ENCODE measurements at regions not wholly inside any gene's neighbourhood (a gene's known extent, or its start where the extent isn't known, plus 50 kb on each side); places are given as distances from the start of the nearest gene placed in this dataset.

DNA sequence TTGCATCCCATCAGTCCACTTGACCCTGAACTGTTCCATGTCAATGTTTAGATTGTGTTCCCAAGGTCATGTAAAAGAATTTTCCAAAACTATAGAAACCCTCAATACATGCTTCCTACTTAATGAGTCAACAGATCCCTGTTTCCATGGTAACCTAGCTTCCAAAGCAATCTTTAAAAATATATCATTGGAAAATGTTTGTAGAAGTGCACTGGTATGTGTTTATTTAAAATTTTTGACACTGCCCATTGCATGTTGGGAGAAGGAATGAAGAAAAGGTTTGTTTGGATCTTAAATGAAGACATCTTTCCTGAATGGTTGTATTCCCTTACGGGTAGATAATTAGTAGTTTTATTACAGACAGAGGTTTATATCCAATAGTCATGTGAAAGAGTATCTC is 345.3 kb downstream of the GABRG1 start:
- no TSS peak for BruUV-seq (replicated peaks)
- POLR2A ChIA-PET = no interaction called here
- CTCF ChIA-PET = no interaction called here
- Histone ChIP-seq H3K36me3 (ENCODE audit: control insufficient read depth, insufficient read depth, low read length) (no peaks in the 10 kb centered on the region), H3K4me3 (ENCODE audit: low read depth, low read length) (no peak overlapping the region), H3K9me3 (no peaks in the 10 kb centered on the region), H3K4me1 (no peaks in the 10 kb centered on the region), H3K27me3 (replicated peaks; ENCODE audit: control insufficient read depth, insufficient read depth, low read length) (no peaks in the 10 kb centered on the region)
- intact Hi-C loops (cut with micrococcal nuclease; ENCODE audit: unreplicated experiment) = no loop called here
- TF ChIP-seq, protein P1, sequence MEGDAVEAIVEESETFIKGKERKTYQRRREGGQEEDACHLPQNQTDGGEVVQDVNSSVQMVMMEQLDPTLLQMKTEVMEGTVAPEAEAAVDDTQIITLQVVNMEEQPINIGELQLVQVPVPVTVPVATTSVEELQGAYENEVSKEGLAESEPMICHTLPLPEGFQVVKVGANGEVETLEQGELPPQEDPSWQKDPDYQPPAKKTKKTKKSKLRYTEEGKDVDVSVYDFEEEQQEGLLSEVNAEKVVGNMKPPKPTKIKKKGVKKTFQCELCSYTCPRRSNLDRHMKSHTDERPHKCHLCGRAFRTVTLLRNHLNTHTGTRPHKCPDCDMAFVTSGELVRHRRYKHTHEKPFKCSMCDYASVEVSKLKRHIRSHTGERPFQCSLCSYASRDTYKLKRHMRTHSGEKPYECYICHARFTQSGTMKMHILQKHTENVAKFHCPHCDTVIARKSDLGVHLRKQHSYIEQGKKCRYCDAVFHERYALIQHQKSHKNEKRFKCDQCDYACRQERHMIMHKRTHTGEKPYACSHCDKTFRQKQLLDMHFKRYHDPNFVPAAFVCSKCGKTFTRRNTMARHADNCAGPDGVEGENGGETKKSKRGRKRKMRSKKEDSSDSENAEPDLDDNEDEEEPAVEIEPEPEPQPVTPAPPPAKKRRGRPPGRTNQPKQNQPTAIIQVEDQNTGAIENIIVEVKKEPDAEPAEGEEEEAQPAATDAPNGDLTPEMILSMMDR (IDR thresholded peaks at IDR 0.05; ENCODE audit: insufficient read depth in 1 of 2, low read depth in 1 of 2, low read length in 1 of 2, severe bottlenecking in 1 of 2, unreplicated experiment in 1 of 2) = no peak
- DNase-seq = no peak
- no peak overlapping the region for H3K27ac Mint-ChIP-seq (ENCODE audit: unreplicated experiment)
- no peaks in the 10 kb centered on the region for H3K27me3 Mint-ChIP-seq (ENCODE audit: insufficient read depth, unreplicated experiment)
- H3K36me3 Mint-ChIP-seq (ENCODE audit: insufficient read depth, unreplicated experiment) = no peaks in the 10 kb centered on the region
- H3K4me1 Mint-ChIP-seq (ENCODE audit: low read depth, unreplicated experiment) = no peaks in the 10 kb centered on the region
- H3K4me3 Mint-ChIP-seq (ENCODE audit: unreplicated experiment) = no peak overlapping the region
- no peaks in the 10 kb centered on the region for H3K9me3 Mint-ChIP-seq (ENCODE audit: unreplicated experiment)

DNA sequence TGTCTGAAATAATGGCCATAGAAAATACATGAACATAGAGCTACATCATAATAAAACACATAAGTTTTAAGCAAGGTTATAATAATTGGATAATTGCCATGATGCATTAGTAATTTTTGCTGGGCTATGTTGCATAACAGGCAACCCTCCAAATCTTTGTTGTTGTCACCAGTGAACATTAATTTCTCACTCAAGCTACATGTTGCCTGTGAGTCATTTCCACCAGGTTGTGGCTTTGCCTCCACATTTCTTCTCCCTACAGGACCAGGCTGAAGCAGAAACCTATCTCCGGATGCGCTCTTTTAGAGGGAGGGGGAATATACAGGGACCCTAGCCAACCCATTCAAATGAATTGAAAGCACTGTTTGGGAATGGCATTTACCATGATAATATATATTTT is 347.7 kb downstream of the GABRG1 start:
- H3K4me3 Mint-ChIP-seq (ENCODE audit: unreplicated experiment) = no peak overlapping the region
- Histone ChIP-seq H3K9me3 (no peaks in the 10 kb centered on the region), H3K27me3 (replicated peaks; ENCODE audit: control insufficient read depth, insufficient read depth, low read length) (no peaks in the 10 kb centered on the region), H3K36me3 (ENCODE audit: control insufficient read depth, insufficient read depth, low read length) (no peaks in the 10 kb centered on the region), H3K4me1 (no peaks in the 10 kb centered on the region), H3K4me3 (ENCODE audit: low read depth, low read length) (no peak overlapping the region)
- intact Hi-C loops (cut with micrococcal nuclease; ENCODE audit: unreplicated experiment) = no loop called here
- BruUV-seq (replicated peaks) = no TSS peak
- TF ChIP-seq, protein P1 (IDR thresholded peaks at IDR 0.05; ENCODE audit: insufficient read depth in 1 of 2, low read depth in 1 of 2, low read length in 1 of 2, severe bottlenecking in 1 of 2, unreplicated experiment in 1 of 2) = no peak
- no peak overlapping the region for H3K27ac Mint-ChIP-seq (ENCODE audit: unreplicated experiment)
- no peaks in the 10 kb centered on the region for H3K36me3 Mint-ChIP-seq (ENCODE audit: insufficient read depth, unreplicated experiment)
- CTCF ChIA-PET = no interaction called here
- H3K4me1 Mint-ChIP-seq (ENCODE audit: low read depth, unreplicated experiment) = no peaks in the 10 kb centered on the region
- H3K27me3 Mint-ChIP-seq (ENCODE audit: insufficient read depth, unreplicated experiment) = no peaks in the 10 kb centered on the region
- POLR2A ChIA-PET = no interaction called here
- H3K9me3 Mint-ChIP-seq (ENCODE audit: unreplicated experiment) = no peaks in the 10 kb centered on the region
- no peak for DNase-seq

DNA sequence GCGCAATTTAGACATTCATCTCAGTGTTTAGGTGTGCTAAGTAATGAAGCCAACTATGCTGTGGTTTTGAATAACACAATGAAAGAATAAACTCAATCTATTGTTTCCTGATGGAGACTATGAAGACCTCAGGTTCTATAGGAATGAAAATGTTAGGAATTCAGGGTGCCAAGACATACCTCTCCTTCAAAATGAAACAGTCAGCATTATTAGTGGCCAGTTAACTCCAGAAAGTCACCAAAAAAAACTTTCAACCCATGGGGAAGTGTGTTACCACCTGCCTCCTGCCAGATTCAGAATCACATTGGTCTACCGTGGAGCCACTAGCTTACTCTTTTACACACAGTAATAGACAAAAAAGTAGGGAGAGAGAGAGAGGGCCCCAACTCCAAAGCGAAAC is 352.9 kb downstream of the GABRG1 start:
- no peaks in the 10 kb centered on the region for H3K27me3 ChIP-seq (replicated peaks; ENCODE audit: control insufficient read depth, insufficient read depth, low read length)
- no peaks in the 10 kb centered on the region for H3K4me1 Mint-ChIP-seq (ENCODE audit: low read depth, unreplicated experiment)
- no peaks in the 10 kb centered on the region for H3K9me3 Mint-ChIP-seq (ENCODE audit: unreplicated experiment)
- intact Hi-C loops (cut with micrococcal nuclease; ENCODE audit: unreplicated experiment) = no loop called here
- TF ChIP-seq, protein P1 (IDR thresholded peaks at IDR 0.05; ENCODE audit: insufficient read depth in 1 of 2, low read depth in 1 of 2, low read length in 1 of 2, severe bottlenecking in 1 of 2, unreplicated experiment in 1 of 2) = no peak
- H3K36me3 ChIP-seq (ENCODE audit: control insufficient read depth, insufficient read depth, low read length) = no peaks in the 10 kb centered on the region
- H3K27ac Mint-ChIP-seq (ENCODE audit: unreplicated experiment) = no peak overlapping the region
- ChIA-PET CTCF (no interaction called here), POLR2A (no interaction called here)
- DNase-seq = no peak
- H3K9me3 ChIP-seq = no peaks in the 10 kb centered on the region
- H3K36me3 Mint-ChIP-seq (ENCODE audit: insufficient read depth, unreplicated experiment) = no peaks in the 10 kb centered on the region
- H3K4me1 ChIP-seq = no peaks in the 10 kb centered on the region
- BruUV-seq (replicated peaks) = no TSS peak
- no peak overlapping the region for H3K4me3 Mint-ChIP-seq (ENCODE audit: unreplicated experiment)
- H3K4me3 ChIP-seq (ENCODE audit: low read depth, low read length) = no peak overlapping the region
- no peaks in the 10 kb centered on the region for H3K27me3 Mint-ChIP-seq (ENCODE audit: insufficient read depth, unreplicated experiment)

All from Caco-2 (cell line).